BJ (cell line): ENCODE measurements at regions not wholly inside any gene's neighbourhood (a gene's known extent, or its start where the extent isn't known, plus 50 kb on each side); places are given as distances from the start of the nearest gene placed in this dataset.
"Not testable (repeated sequence)": the region's sequence is repeated elsewhere in the genome, so short reads cannot be mapped to it uniquely, and the experiment has no call there.

Experiments
- CTCF ChIA-PET: fragments of 350-600 bp; formaldehyde crosslinking; extraction: SDS; loops from one replicate; lab custom pipeline; 2021; ENCODE audit warnings: antibody characterized with exemption, inconsistent platforms; lab: Yijun Ruan, JAX
- POLR2A ChIA-PET: fragments of 300-600 bp; sonication (Branson Sonifier 250); formaldehyde crosslinking; extraction: SDS; loops from one replicate; lab custom pipeline; 2021; ENCODE audit warnings: antibody characterized with exemption; lab: Charles Lee
- DNase-seq: peaks from one replicate; pipeline ENCODE4 v3.0.0-alpha.2; 2011; ENCODE audit warnings: low read depth
- H3K27me3 ChIP-seq: 2 replicates; pipeline ENCODE4 v1.6.0; 2011; ENCODE audit warnings: low read length; ENCODE audit not compliant: control insufficient read depth, insufficient read depth
- H3K36me3 ChIP-seq: 2 replicates; pipeline ENCODE4 v1.5.1; 2011; ENCODE audit warnings: low read length; ENCODE audit not compliant: control insufficient read depth, insufficient read depth
- H3K4me3 ChIP-seq: 2 replicates; pipeline ENCODE4 v1.5.1; 2011; ENCODE audit warnings: low read depth, mild to moderate bottlenecking, control low read depth, low read length
- TF ChIP-seq, protein P1 (sequence below): IDR thresholded peaks from 2 replicates; pipeline ENCODE4 v1.5.1; 2011; ENCODE audit warnings: low read depth, mild to moderate bottlenecking, control low read depth, inconsistent platforms, low read length, moderate library complexity; ENCODE audit not compliant: insufficient read depth

DNA sequence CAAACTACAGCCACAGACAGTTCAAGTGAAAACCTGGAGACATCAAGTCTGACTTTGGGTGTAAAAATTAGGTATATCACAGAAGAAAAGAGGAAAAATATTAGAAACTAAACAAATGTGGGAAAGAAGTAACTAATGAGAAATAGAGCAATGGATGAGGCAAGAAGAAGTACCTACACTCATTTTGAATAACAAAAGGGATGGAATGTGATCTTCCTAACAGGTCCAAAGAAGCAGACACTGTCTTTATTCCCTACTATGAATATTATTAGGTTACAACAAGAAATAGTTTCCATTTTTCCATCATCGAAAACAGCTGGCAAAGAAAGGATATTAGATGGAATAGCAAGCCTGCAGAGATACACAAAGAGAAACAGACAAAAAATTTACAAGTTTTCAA lies 486.3 kb upstream of the FSHR start:
- H3K27me3 ChIP-seq, result no peaks in the 10 kb centered on the region
- CTCF ChIA-PET, result no interaction called here
- POLR2A ChIA-PET, result no interaction called here
- TF ChIP-seq, protein P1, sequence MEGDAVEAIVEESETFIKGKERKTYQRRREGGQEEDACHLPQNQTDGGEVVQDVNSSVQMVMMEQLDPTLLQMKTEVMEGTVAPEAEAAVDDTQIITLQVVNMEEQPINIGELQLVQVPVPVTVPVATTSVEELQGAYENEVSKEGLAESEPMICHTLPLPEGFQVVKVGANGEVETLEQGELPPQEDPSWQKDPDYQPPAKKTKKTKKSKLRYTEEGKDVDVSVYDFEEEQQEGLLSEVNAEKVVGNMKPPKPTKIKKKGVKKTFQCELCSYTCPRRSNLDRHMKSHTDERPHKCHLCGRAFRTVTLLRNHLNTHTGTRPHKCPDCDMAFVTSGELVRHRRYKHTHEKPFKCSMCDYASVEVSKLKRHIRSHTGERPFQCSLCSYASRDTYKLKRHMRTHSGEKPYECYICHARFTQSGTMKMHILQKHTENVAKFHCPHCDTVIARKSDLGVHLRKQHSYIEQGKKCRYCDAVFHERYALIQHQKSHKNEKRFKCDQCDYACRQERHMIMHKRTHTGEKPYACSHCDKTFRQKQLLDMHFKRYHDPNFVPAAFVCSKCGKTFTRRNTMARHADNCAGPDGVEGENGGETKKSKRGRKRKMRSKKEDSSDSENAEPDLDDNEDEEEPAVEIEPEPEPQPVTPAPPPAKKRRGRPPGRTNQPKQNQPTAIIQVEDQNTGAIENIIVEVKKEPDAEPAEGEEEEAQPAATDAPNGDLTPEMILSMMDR, result no peak
- no peaks in the 10 kb centered on the region for H3K36me3 ChIP-seq
- no peak overlapping the region for H3K4me3 ChIP-seq
- no peak for DNase-seq

DNA sequence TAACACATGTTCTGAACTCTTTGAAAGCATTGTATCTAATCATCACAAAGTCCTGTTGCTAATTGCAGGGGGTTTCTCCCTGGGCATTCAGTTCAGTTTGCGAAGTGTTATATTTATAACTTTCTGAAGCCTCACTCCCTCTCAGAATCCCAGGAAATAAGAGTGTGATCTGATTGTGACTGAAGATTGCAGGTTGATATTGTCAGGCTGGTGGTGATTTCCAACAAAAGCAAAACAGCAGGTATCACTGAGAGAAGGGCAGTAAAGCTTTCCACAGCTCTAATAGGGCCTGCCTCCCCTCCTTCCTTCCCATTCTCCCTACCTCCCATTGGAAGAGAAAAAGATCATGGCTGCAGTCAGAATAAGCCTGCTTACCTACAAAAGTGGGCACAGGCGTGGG lies 466.7 kb upstream of the FSHR start:
- Histone ChIP-seq H3K36me3 (no peaks in the 10 kb centered on the region), H3K27me3 (no peaks in the 10 kb centered on the region), H3K4me3 (no peak overlapping the region)
- DNase-seq, result no peak
- ChIA-PET CTCF (no interaction called here), POLR2A (no interaction called here)
- TF ChIP-seq, protein P1, result no peak

DNA sequence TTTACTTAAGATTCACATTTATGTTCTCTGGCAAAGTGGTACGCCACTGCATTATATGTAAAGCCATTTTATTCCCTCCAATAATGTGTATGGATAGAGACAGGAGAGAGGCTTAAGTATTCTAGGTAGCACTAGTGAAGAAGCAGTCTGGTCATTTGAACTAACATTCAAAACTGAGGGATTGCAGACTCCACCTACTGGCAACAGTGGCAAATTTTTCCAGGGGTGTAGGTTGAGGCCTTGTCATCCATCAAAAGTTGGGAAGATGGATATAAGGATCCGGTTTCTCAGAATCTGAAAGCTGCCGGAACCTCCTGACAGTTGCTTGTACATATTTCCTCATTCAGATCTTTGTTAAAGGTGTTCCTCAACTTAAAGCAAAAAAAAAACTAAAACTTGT lies 465.5 kb upstream of the FSHR start:
- POLR2A ChIA-PET, result no interaction called here
- Histone ChIP-seq H3K27me3 (no peaks in the 10 kb centered on the region), H3K4me3 (no peak overlapping the region), H3K36me3 (no peaks in the 10 kb centered on the region)
- TF ChIP-seq, protein P1, result no peak
- no peak for DNase-seq
- CTCF ChIA-PET, result no interaction called here

DNA sequence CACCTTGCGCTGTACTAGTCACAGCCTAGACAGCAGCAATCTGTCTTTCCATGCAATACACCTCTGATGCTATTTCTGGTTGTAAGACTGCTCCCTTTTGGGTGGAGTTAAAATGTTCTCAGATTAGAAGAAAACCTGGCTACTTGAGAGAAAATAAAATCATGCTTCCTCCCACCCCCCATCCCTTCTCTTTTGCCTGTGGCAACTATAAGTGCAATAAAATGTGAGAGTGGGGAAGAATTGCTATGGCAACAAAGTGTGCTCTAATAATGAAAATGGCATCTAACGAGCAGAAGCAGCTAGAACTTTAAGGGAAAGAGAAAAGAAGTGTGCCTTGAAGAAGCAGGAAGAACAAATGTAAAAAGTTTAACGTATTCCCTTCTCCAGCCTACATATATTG lies 464.2 kb upstream of the FSHR start:
- CTCF ChIA-PET, result no interaction called here
- Histone ChIP-seq H3K36me3 (no peaks in the 10 kb centered on the region), H3K27me3 (no peaks in the 10 kb centered on the region), H3K4me3 (no peak overlapping the region)
- POLR2A ChIA-PET, result no interaction called here
- no peak for DNase-seq
- TF ChIP-seq, protein P1, result no peak

DNA sequence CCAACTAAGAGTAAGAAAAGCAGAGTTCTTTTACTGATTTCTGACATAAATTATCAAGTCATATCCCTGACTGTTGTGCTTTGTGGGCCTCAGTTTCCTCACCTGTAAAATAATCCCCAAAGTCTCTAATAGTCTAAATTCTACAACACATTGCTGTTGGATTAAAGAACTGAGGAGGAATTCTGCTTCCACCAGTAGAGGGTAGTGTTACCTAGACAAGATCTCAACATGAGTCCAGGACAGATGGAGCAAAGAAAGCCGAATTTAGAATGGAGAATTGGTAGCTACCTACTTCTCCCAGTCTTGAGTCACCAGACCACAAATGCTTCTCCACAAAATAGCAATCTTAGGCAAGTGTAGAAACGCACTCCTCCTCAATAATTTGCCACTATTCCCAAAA lies 462.5 kb upstream of the FSHR start:
- no peak overlapping the region for H3K4me3 ChIP-seq
- TF ChIP-seq, protein P1, result peak; percentile 20; the same call in 1 of the 2 replicates
- H3K36me3 ChIP-seq, result no peaks in the 10 kb centered on the region
- POLR2A ChIA-PET, result no interaction called here
- no peak for DNase-seq
- CTCF ChIA-PET, result interaction anchor here (0.7 kb wide), 1 partner anchor 786 kb away, joined by 3 read pairs; no protein-coding TSS in a partner anchor
- no peaks in the 10 kb centered on the region for H3K27me3 ChIP-seq

DNA sequence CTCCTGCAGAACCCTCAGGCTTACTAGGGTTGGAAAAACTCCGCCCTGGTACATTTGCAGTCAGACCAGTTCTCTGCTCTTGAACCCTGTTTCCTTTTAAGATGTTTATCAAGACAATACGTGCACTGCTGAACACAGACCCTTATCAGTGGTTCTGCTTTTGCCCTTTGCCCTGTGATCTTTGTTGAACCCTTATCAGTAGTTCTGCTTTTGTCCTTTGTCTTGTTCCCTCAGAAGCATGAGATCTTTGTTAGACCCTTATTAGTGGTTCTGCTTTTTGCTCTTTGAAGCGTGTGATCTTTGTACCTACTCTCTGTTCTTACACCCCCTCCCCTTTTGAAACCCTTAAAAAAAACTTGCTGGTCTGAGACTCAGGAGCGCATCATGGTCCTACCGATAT lies 457.5 kb upstream of the FSHR start:
- H3K27me3 ChIP-seq, H3K36me3 ChIP-seq, CTCF ChIA-PET, H3K4me3 ChIP-seq, DNase-seq, POLR2A ChIA-PET: not testable (repeated sequence)
